ENCODE measurements at regions not wholly inside any gene's neighbourhood (a gene's known extent, or its start where the extent isn't known, plus 50 kb on each side); places are given as distances from the start of the nearest gene placed in this dataset.

DNA sequence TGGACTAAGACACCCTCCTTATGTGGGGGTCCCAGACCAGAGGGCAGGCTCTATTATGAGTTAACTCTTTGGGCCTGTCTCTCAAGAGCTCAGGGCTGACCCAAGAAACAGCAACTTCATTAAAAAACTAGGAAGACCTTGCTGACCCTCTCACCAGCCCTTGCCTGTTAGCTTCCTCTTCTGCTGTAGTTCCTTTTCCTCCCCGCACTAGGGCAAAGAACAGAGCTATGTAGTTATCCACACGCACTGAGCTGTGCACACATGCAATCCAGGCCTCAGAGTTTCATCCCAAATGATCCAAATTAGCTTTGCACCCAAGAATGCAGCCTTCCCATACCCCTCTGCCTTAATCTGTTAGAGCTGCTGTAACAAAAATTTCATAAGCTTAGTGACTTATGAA is 539.6 kb upstream of the CADM1 start:
- no peak for TF ChIP-seq EZH2 (IDR thresholded peaks at IDR 0.05; ENCODE audit: insufficient read depth, poor library complexity, severe bottlenecking)
- TF ChIP-seq EZH2phosphoT487 (IDR thresholded peaks at IDR 0.05; ENCODE audit: insufficient read depth, low read depth) = no peak

Data from GM23248 (cell line).